ENCODE measurements at regions not wholly inside any gene's neighbourhood (a gene's known extent, or its start where the extent isn't known, plus 50 kb on each side); places are given as distances from the start of the nearest gene placed in this dataset.

- DNase-seq (ENCODE audit: low read depth) = no peak
Observed at GRCh38 chr4:111797455-111798163, 347.6 kb upstream of the FAM241A start.

- DNase-seq (ENCODE audit: low read depth) = no peak
Observed at GRCh38 chr4:111798840-111799239, 346.4 kb upstream of the FAM241A start.

GRCh38 chr4:111800551-111800950, 344.7 kb upstream of the FAM241A start:
- no peak for DNase-seq (ENCODE audit: low read depth)

GRCh38 chr4:111802191-111802590, 343.1 kb upstream of the FAM241A start:
- peak; percentile 8 for DNase-seq (ENCODE audit: low read depth)

- DNase-seq (ENCODE audit: low read depth) = no peak
Observed at GRCh38 chr4:111806331-111806730, 338.9 kb upstream of the FAM241A start.

- DNase-seq (ENCODE audit: low read depth) = no peak
Observed at GRCh38 chr4:111807576-111807975, 337.7 kb upstream of the FAM241A start.

GRCh38 chr4:111808174-111808573, 337.1 kb upstream of the FAM241A start:
- DNase-seq (ENCODE audit: low read depth) = no peak

GRCh38 chr4:111811661-111812060, 333.6 kb upstream of the FAM241A start:
- DNase-seq (ENCODE audit: low read depth) = no peak

- DNase-seq (ENCODE audit: low read depth) = no peak
Observed at GRCh38 chr4:111812114-111812513, 333.1 kb upstream of the FAM241A start.

- no peak for DNase-seq (ENCODE audit: low read depth)
Observed at GRCh38 chr4:111812760-111813159, 332.5 kb upstream of the FAM241A start.

GRCh38 chr4:111813555-111814140, 331.6 kb upstream of the FAM241A start:
- DNase-seq (ENCODE audit: low read depth) = no peak

- no peak for DNase-seq (ENCODE audit: low read depth)
Observed at GRCh38 chr4:111814961-111815360, 330.3 kb upstream of the FAM241A start.

- DNase-seq (ENCODE audit: low read depth) = no peak
Observed at GRCh38 chr4:111821342-111821741, 323.9 kb upstream of the FAM241A start.

- DNase-seq (ENCODE audit: low read depth) = no peak
Observed at GRCh38 chr4:111836601-111837000, 308.7 kb upstream of the FAM241A start.

GRCh38 chr4:111837761-111838160, 307.5 kb upstream of the FAM241A start:
- DNase-seq (ENCODE audit: low read depth) = no peak

- DNase-seq (ENCODE audit: low read depth) = no peak
Observed at GRCh38 chr4:111838406-111838930, 306.8 kb upstream of the FAM241A start.

GRCh38 chr4:111839141-111839540, 306.1 kb upstream of the FAM241A start:
- DNase-seq (ENCODE audit: low read depth) = no peak

- DNase-seq (ENCODE audit: low read depth) = no peak
Observed at GRCh38 chr4:111842336-111842735, 302.9 kb upstream of the FAM241A start.

- DNase-seq (ENCODE audit: low read depth) = no peak
Observed at GRCh38 chr4:111847296-111848008, 297.8 kb upstream of the FAM241A start.

- DNase-seq (ENCODE audit: low read depth) = no peak
Observed at GRCh38 chr4:111849746-111850284, 295.4 kb upstream of the FAM241A start.

- DNase-seq (ENCODE audit: low read depth) = peak; percentile 38
Observed at GRCh38 chr4:111854494-111855087, 290.7 kb upstream of the FAM241A start.

GRCh38 chr4:111855308-111855707, 289.9 kb upstream of the FAM241A start:
- no peak for DNase-seq (ENCODE audit: low read depth)

Data from renal cortical epithelial cell (primary cell).